Gastrocnemius medialis (tissue), 4 donors: ENCODE measurements at regions not wholly inside any gene's neighbourhood (a gene's known extent, or its start where the extent isn't known, plus 50 kb on each side); places are given as distances from the start of the nearest gene placed in this dataset.

Source experiments
- ATAC-seq, 2 donors: fragments of 150-250 bp; one replicate each; pipeline ENCODE4 v1.9.1; 2016
- DNase-seq, 2 donors: peaks; one replicate each; pipeline ENCODE4 v3.0.0-alpha.2; 2019
- H3K27ac ChIP-seq, 4 donors: fragments of 200-600 bp; sonication (generic); 1 replicate in 1 of 4; 2 replicates in 3 of 4; pipeline ENCODE4 v1.5.1; 2016 to 2018; ENCODE audit warnings: mild to moderate bottlenecking in 2 of 4, moderate library complexity in 1 of 4
- H3K27me3 ChIP-seq, 3 donors: fragments of 200-600 bp; sonication (generic) in 2 of 3; 1 replicate in 1 of 3; 2 replicates in 2 of 3; pipeline versions ENCODE4 v1.5.1 to v1.6.0; 2016 to 2019; ENCODE audit warnings: mild to moderate bottlenecking in 1 of 3, moderate library complexity in 1 of 3
- H3K36me3 ChIP-seq, 2 donors: fragments of 200-600 bp; sonication (generic) in 1 of 2; one replicate each; pipeline ENCODE4 v1.5.1; 2017 to 2018
- H3K4me1 ChIP-seq, 2 donors: fragments of 200-600 bp; sonication (generic) in 1 of 2; one replicate each; pipeline ENCODE4 v1.5.1; 2016 to 2017; ENCODE audit warnings: mild to moderate bottlenecking in 2 of 2
- H3K4me3 ChIP-seq, 4 donors: fragments of 200-600 bp; sonication (generic) in 3 of 4; 1 replicate in 1 of 4; 2 replicates in 3 of 4; pipeline ENCODE4 v1.5.1; 2016 to 2019; ENCODE audit warnings: mild to moderate bottlenecking in 2 of 4
- H3K9me3 ChIP-seq, 3 donors: fragments of 200-600 bp; sonication (generic) in 2 of 3; 1 replicate in 1 of 3; 2 replicates in 2 of 3; pipeline ENCODE4 v1.5.1; 2016 to 2019
- CTCF ChIP-seq, 5 experiments: fragments of 450-650 bp in 3 of 5; fragments of 200-600 bp in 2 of 5; sonication (generic) in 2 of 5; IDR thresholded peaks in 4 of 5; conservative IDR thresholded peaks in 1 of 5; 1 replicate in 4 of 5; 2 replicates in 1 of 5; pipeline ENCODE4 v1.5.1; 2016 to 2019; ENCODE audit warnings: antibody characterized with exemption in 5 of 5, mild to moderate bottlenecking in 3 of 5, moderate library complexity in 3 of 5
- POLR2A ChIP-seq, 2 donors: fragments of 450-650 bp; IDR thresholded peaks; one replicate each; pipeline ENCODE4 v1.6.1; 2017; ENCODE audit warnings: antibody characterized with exemption in 2 of 2, mild to moderate bottlenecking in 2 of 2, moderate library complexity in 2 of 2
- in situ Hi-C, 4 donors: fragments of 200-750 bp; cut with MboI; loops; one replicate each; pipeline versions ENCODE4 v1.15.0 to v1.8.0; 2017; ENCODE audit warnings: low sequenced_read_pairs in 4 of 4
- intact Hi-C: fragments of 100-400 bp; cut with DNase I; formaldehyde crosslinking; loops from one replicate; pipeline ENCODE4 v1.15.1; 2023; ENCODE audit warnings: low total_unique reads

GRCh38 chr21:41663805-41664788, 102.8 kb downstream of the RIPK4 start:
- no peak for TF ChIP-seq POLR2A (IDR thresholded peaks at IDR 0.05)
- in situ Hi-C loops (loop anchor here in 1 of 4 donors (25.0 kb wide), 1 partner anchor 98 kb away; the partner anchor contains the start of gene RIPK4), intact Hi-C loops (no loop called here)
- no peaks in the 10 kb centered on the region for H3K4me1 ChIP-seq
- H3K36me3 ChIP-seq, result no peaks in the 10 kb centered on the region
- no peak overlapping the region for H3K27ac ChIP-seq
- no peak overlapping the region for H3K4me3 ChIP-seq
- H3K27me3 ChIP-seq, result peaks cover 0 to 11% (median 0%) of the 10 kb centered on the region in 3 donors
- H3K9me3 ChIP-seq, result no peaks in the 10 kb centered on the region
- ATAC-seq (no peak), DNase-seq (no peak)

- DNase-seq (no peak), ATAC-seq (no peak)
- in situ Hi-C loops, result loop anchor here in 1 of 4 donors (25.0 kb wide), 1 partner anchor 100 kb away; the partner anchor contains the start of gene RIPK4
- TF ChIP-seq CTCF (IDR thresholded peaks at IDR 0.05 in 4 of 5, conservative IDR thresholded peaks at IDR 0.05 in 1 of 5), result no peak
- no peak for TF ChIP-seq POLR2A (IDR thresholded peaks at IDR 0.05)
- no peak overlapping the region for H3K4me3 ChIP-seq
- no peaks in the 10 kb centered on the region for H3K9me3 ChIP-seq
- intact Hi-C loops, result no loop called here
- H3K4me1 ChIP-seq, result no peaks in the 10 kb centered on the region
- no peaks in the 10 kb centered on the region for H3K36me3 ChIP-seq
- no peak overlapping the region for H3K27ac ChIP-seq
- H3K27me3 ChIP-seq, result peaks cover 0 to 11% (median 0%) of the 10 kb centered on the region in 3 donors
These were observed 104.1 kb downstream of the RIPK4 start for GRCh38 chr21:41662761-41663160.

GRCh38 chr21:41662161-41662560, 104.7 kb downstream of the RIPK4 start:
- in situ Hi-C loops (loop anchor here in 1 of 4 donors (25.0 kb wide), 1 partner anchor 100 kb away; the partner anchor contains the start of gene RIPK4), intact Hi-C loops (no loop called here)
- no peak overlapping the region for H3K27ac ChIP-seq
- H3K4me1 ChIP-seq, result no peaks in the 10 kb centered on the region
- TF ChIP-seq CTCF (IDR thresholded peaks at IDR 0.05 in 4 of 5, conservative IDR thresholded peaks at IDR 0.05 in 1 of 5) (no peak), POLR2A (IDR thresholded peaks at IDR 0.05) (no peak)
- no peaks in the 10 kb centered on the region for H3K36me3 ChIP-seq
- H3K4me3 ChIP-seq, result no peak overlapping the region
- DNase-seq (no peak), ATAC-seq (no peak)
- H3K27me3 ChIP-seq, result peaks cover 0 to 11% (median 0%) of the 10 kb centered on the region in 3 donors
- no peaks in the 10 kb centered on the region for H3K9me3 ChIP-seq

GRCh38 chr21:41660748-41661147, 106.1 kb downstream of the RIPK4 start:
- H3K36me3 ChIP-seq, result no peaks in the 10 kb centered on the region
- in situ Hi-C loops (loop anchor here in 1 of 4 donors (25.0 kb wide), 1 partner anchor 102 kb away; the partner anchor contains the start of gene RIPK4), intact Hi-C loops (no loop called here)
- no peaks in the 10 kb centered on the region for H3K4me1 ChIP-seq
- no peaks in the 10 kb centered on the region for H3K9me3 ChIP-seq
- H3K27ac ChIP-seq, result no peak overlapping the region
- DNase-seq (no peak), ATAC-seq (no peak)
- H3K4me3 ChIP-seq, result no peak overlapping the region
- TF ChIP-seq CTCF (IDR thresholded peaks at IDR 0.05 in 4 of 5, conservative IDR thresholded peaks at IDR 0.05 in 1 of 5) (no peak), POLR2A (IDR thresholded peaks at IDR 0.05) (no peak)
- H3K27me3 ChIP-seq, result peaks cover 0 to 11% (median 0%) of the 10 kb centered on the region in 3 donors
